GM21619 (cell line): ENCODE measurements at regions not wholly inside any gene's neighbourhood (a gene's known extent, or its start where the extent isn't known, plus 50 kb on each side); places are given as distances from the start of the nearest gene placed in this dataset.

Experiments used
- ATAC-seq: cut with Tn5 transposase; IDR thresholded peaks from one replicate; pipeline ENCODE4 v1.9.1; 2021; ENCODE audit not compliant: unreplicated experiment

DNA sequence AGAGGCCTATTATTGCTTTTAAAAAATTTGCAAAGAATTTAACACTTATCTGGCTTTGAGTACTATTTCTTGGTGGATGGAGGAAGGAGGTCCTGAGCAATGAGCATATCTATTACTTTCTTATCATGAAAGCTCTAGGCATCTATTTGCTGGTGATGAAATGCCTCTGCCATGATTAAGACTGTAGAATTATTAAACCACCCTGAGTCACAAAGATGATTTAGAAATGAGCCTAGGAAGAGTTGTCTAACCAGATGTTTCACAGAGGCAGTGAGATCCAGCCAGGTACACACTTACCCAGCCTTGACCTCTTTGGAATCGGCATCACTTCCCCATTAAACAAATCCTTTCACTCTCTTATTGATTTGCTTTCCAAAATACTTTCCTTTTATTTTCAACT, 304.4 kb upstream of the KIF2A start:
- ATAC-seq, result no peak

DNA sequence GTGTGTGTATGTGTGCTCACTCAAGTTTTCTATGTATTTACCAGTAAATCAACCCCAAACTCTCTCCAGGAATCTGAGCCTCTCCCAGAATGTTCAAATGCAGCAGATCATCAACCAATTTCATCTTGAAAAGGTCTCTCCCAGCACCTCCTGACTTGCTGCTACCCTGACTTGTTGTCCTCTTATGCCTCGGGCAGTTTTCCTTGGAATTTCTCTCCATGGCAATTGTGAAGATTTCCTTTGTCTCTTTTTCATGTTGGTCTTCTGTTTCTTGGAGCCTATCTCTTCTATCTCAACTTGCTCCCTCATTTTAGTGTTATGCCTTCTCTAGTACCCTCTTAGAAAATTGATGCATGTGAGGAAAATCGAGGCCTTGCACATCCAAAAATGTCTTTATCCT, 303.6 kb upstream of the KIF2A start:
- ATAC-seq, result no peak

DNA sequence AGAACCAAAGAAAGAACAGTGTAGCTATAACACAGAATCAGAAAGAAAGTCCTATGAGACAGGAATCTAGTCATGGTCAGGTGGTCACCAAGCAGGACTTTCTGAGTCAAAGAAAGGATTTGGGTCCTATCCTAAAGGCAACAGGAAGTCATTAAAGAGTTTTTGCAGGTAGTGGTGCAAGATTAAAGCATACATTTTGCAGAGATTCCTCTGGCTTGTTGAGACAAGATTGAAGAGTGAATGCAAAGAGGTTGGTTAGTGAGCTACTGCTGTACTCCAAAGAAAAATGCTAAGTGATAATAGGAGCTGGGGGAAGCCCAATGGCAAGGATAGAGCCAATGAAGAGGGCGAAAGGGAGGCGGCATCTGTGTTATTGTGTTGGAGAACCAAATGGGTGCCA, 300.5 kb upstream of the KIF2A start:
- no peak for ATAC-seq

DNA sequence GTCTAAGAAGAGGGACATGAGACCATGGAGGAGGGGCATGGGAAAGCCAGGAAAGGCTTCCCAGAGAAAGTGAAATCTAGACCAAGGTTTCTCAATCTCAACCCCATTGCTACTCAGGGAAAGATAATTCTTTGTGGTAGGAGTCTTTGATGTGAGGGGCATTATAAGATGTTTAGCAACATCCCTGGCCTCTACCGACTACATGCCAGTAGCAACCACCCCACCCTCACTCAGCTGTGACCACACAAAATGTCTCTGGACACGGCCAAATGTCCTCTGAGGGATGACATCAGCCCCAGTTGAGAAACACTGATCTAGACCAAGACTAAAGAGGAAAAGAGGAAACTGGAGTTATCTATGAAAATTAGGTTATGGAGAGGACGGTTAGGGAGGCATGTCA, 298.5 kb upstream of the KIF2A start:
- ATAC-seq, result no peak

DNA sequence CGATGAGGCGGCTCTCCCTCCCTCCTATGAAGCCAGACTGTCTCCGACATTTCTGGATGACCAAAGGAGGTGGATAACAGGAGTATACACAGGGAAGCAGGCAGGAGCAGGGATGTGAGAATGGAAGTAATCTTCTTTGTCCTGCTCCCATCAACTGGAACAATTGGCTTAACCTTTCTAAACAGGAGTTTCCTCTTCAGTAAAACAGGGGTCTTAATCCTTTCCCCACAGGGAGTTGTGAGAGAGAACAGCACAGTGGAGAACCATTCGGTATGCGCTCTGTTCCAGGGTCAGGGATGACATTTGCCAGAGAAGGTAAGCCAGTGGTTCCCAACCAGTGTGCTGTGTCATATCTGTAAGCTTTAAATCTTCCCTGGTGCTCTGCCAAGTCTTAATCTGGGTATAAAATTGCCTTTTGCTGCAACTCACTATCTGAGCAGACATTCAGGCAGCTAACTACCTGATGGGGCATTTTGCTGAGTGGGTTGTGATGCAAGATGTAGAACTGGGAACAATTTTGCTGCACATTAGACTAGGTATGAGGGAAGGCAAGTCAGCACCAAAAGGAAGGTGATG, 294.8 kb upstream of the KIF2A start:
- ATAC-seq, result no peak

DNA sequence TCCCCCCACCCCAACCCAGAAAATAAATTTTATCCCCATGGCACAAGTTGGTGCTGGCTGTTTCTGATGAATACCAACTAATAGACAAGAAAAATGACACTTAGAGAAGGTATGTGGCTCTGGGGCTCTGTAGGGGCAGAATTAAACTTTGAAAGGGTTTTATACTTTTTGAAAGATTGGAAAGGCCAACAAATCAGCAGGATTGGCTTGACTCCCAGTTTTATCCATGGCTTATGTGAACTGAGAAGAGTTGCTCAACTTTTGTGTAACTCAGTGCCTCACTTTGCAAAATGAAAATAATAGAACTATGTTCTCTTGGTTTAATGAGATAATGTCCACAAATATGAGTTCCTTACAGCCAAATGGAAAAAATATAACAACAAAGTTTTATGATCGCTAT, 288.9 kb upstream of the KIF2A start:
- ATAC-seq, result no peak

DNA sequence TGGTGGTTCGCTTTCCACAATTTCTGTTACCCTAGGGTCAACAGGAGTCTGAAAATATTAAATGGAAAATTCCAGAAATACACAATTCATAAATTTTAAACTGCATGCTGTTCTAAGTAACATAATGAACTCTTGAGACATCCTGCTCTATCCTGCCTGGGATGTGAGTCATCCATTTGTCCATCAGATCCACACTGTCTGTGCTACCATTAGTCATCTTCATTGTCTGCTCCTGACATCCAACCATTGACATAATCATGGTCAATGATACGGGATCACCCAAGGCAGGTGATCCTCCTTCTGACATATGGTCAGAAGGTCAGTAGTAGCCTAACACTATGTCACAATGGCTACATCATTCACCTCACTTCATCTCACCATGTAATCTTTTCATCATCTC, 276.7 kb upstream of the KIF2A start:
- no peak for ATAC-seq

DNA sequence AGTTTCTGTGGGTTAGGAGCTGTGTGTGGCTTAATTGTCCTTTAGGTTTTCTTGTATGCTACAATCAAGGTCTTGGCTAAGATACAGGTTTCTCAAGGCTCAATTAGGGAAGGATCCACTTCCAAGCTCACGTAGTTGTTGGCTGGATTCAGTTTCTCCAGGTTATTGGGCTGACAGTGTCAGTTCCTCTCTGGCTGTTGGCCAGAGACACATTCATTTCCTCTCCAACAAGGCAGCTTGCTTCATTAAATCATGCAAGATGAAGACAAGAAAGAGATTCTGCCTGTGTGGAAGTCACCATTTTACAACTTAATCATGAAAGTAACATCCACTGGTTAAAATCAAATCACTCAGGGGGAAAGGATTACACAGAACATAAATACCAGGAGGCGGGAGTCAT, 275.7 kb upstream of the KIF2A start:
- ATAC-seq, result no peak

DNA sequence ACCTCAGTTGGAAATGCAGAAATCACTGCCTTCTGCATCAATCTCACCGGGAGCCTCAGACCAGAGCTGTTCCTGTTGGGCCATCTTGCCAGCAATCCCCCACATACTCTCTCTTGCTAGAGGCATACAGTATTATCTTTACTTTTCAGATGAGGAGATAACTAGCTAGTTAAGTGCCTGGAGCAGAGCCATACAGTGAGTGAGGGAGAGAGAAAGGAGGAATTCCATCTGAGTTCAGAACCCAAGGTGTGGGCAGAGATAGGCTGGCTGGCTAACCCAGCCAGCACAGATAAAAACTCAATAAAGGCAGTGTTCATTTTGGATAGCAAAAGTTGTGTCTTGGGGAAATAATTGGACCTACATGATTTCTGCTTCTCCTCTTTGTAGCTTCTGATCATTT, 268.0 kb upstream of the KIF2A start:
- ATAC-seq, result no peak

DNA sequence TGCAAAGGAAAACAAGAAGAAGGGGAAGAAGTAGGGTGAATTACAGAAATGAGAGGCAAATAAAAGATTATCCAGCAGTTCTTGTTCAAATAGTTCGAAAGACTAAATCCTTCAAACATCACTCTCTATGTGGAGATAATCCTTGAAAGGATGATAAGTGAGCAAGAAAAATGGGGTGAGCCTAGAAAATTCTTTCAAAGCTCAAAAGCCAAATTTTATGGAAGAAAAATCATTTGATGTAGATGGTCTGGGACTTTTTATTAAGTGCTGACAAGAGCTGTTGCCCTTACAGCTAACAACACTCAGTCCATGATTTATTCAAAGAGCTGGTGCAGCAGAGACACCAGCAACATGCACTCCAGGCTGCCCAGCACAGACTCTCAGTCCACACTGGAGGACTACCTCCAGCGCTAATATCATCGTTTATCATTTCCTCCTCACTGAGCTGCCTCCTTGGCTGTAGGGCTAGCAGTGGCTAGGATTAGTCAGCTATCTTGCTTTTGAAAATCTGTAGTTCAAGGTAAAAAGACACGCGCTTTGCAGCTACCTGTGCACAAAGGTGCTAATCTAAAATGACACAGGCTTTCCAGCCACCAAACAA, 264.8 kb upstream of the KIF2A start:
- no peak for ATAC-seq

DNA sequence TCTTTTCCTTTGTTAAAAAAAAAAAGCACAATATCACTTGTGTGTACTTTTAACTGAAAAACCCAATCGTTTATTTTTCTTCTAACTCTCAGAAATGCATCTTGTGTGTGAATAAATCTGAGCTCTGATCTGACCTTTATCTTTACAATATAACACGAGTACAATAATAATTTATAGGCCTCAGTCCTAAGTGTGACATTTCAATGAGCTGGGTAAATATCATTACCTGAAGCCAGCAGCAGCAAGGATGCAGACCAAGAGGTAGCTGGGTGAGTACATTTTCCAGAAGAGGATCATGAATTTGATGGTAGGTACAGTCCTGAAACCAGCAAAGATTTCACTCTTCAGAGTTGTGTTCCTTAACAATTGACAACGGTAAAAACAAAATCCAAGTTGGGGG, 264.0 kb upstream of the KIF2A start:
- no peak for ATAC-seq

DNA sequence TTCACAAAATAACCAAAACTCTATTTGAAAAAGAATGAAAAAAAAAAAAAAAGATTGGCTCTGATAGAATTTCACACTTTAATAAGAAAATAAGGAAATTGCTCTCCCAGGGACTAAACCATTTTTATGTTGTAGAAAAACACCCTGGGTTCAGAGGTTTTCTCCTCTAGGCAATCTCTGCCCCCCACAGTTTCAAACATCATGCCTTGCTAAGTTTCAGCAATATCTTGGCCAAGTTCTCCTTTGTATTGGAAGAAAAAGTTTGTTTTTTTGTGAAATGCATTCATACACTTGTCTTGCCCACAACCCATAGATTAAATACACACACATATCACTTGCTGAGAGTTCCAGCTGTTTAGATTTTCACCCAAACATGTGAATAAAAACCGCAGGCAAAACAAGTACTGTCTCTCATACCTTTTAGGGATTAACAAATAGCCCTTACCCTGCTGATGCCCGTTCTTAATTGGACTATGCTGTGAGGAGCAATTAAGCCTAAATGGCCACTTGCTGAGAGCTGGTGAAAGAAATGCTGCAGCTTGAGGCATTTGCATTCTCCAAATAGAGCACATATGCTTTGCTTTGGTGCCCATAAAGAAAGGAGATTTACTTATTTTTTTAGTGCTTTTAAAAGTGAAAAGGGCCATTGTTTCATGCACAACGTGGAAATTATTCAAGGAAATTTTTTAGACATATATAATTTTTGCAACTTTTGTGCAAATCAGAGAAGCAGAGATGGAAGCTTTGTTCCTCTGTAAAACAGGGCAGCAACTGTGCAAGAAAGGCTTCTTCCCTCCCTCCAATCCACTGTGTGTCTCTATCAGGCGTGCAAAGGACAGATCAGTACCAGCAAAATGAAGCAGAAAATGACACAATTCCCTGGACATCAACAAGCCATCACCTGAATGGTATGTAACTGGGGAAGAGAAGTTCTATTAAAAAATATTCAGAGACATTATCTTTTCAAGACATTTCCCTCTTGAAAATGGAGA, 262.4 kb upstream of the KIF2A start:
- no peak for ATAC-seq

DNA sequence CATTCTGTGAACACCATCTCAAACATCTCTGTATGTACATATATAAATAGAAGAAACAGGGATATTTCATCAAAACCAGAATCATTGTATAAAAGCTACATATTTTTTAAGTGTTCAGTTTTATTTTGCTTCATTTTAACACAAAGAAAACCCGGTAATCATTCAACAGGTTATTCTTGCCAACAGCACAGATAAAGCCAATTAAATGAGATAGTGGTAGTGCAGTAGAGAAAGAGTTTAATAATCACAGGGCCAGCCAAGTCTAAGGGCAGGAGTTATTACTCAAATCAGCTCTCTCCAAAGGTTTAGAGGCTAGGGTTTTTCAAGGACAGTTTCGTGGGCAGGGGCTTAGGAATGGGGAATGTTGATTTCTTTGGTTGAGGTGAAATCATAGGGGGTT, 261.0 kb upstream of the KIF2A start:
- no peak for ATAC-seq

DNA sequence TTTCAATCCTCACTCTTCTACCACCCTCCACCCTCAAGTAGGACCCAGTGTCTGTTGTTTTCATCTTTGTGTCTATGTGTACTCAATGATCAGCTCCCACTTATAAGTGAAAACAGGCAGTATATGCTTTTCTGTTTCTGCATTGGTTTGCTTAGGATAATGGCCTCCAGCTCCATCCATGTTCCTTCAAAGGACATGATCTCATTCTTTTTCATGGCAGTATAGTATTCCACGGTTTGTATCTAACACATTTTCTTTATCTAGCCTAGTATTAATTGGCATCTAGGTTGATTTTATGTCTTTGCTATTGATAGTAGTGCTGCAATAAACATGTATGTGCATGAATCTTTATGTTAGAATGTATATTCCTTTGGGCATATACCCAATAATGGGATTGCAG, 259.8 kb upstream of the KIF2A start:
- ATAC-seq, result no peak

DNA sequence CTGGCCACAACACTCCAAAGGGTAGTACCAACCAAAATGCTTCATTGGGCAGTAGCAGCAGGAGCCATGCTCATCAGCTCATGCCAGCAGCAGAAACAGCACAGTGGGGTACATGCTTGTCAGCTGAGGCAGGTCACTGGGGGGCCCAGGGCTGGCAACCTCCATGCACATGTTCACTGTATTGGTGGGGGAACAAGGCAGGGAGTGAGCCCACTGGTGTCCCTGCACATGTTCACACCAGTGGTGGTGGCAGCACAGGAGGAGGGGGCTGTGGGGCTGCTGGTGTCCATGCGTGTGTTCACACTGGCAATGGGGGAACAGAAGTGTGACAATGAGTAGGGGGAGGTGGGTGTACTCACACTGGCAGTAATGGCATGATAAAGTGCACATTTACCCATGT, 254.3 kb upstream of the KIF2A start:
- ATAC-seq, result no peak

DNA sequence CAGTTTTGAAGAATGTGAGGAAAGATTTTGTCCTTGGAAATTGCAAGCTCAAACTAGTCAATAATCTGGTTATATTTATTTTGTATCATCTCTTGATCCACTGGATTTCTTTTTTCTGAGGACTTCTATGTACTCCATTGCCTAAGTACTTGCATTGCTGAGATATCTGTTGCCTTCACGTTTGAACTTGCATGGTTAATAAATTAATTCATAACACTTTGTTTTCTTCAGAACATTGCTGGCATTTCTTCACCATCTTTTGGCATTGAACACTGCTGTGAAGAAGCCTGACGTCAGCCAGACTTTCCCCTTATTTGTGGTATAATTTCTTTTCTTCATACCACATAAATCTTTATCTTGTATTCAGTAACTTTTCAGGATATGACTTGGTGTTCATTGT, 246.0 kb upstream of the KIF2A start:
- no peak for ATAC-seq

DNA sequence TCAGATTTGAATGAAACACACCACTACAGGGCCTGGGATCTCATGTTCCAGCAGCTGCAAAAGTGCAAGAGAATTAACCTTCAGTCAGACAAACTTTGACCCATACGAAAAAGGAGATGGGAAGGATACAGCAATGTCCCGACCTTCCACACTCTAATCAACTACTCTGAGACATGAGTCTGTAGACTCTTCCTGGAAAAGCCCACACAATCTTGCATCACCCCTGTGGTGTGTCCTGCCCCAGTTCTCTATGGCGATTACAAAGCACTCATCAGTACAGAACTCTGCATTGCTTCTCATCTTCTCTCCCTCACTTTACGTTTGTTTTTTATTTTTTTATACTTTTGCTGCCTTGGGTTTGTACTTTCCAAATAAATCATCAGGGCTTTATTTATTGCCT, 241.0 kb upstream of the KIF2A start:
- ATAC-seq, result no peak

DNA sequence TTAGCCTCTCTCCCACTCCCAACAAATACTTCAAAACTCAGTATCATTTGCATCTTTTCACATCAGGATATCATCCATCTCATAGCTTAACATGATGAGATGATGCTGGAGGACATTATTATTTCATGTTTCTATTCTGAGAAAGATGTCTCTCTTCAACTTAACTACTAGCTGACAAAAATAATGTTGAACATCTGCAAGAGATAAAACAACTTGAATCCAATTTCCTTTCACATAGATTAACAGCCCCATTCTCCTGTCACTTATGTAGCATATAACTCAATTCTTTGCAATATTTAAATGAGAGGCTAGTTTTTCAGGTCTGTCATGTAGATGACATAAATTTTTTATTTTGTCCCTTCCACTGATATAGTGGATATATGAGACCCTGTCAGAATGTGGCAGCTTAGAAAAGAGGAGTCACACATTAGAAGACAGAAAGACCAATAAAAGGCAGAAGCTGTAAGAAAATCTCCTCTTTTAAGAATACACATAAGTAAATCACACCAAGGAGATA, 239.2 kb upstream of the KIF2A start:
- ATAC-seq, result no peak

DNA sequence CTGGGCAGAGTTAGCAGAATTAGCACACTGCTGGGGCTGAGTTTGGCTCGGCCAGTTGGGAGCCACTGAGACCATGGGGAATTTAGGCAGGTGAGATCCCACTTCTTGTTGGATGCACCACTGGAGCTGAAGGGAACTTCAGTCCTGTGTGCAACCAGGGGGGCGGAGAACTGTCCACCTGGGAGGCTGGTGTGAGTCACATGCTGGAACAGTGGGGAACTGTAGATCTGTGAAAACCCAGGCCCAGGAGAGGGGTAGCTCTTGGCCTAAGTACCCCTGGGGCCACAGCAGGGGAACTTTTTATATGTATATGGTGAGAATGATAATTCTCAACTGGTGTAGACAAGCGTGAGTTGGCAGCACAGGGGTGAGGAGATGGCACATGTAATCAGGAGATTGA, 237.5 kb upstream of the KIF2A start:
- no peak for ATAC-seq

DNA sequence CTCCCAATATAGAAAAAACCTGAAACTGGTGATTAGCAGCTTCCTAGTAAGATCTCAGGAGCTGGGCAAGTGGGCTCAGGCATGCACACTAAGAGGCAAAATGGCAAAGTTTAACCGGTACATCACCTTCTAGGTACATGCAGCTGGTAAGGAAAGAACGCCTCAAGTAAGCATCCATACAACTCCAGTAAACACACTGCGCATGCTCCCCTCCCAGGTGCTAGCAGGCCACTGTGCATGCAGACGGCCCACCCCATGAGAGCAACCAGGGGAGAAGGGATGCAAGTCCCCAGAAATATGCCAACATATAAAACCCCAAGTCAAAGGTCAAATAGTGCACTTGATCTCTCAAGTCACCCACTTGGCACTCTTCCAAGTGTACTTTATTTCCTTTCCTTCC, 228.6 kb upstream of the KIF2A start:
- no peak for ATAC-seq

DNA sequence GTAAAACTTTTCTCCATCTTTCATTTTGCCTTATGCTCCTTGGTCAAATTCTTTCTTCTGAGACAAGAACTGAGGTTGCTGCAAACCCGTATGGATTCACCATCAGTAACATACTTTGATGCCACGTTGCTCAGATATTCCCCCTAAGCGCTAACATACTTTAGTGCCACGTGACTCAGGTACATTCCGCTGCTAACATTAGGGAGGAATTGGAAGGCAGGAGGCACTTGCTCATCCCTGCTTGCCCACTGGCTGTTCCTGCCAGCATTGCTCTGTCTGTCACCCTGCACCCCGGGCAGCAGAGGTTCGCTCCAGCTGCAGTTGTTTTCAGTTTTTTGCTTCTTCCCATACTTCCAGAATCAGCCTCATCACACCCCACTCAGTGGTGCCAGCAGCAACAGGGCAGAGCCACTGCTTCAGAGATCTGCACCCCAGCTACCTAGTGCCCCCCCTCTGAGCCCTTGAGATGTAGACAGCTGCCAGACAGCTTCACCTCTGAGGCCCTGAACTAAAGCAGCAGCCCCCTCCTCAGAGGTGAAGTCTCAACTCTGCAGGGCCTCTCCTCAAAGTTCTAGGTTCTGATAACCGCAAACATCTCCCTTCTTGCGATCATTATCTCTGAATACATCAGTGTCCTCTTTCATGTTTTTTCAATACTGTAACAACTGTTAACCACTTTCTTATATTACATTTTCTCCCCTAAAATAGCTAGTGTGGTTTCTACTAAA, 228.0 kb upstream of the KIF2A start:
- ATAC-seq, result no peak
